Activated CD8-positive, alpha-beta T cell treated with anti-CD3 and anti-CD28 coated beads, Interleukin-2, amount 10 ng/mL, durations not matched to agents 7 days and 5 days (primary cell): ENCODE measurements at regions not wholly inside any gene's neighbourhood (a gene's known extent, or its start where the extent isn't known, plus 50 kb on each side); places are given as distances from the start of the nearest gene placed in this dataset.
"Not testable (repeated sequence)": the region's sequence is repeated elsewhere in the genome, so short reads cannot be mapped to it uniquely, and the experiment has no call there.

Experiments used
- ATAC-seq: fragments of 150-1000 bp; cut with Tn5 transposase; one replicate; pipeline ENCODE4 v1.10.0; 2021; ENCODE audit warnings: moderate library complexity
- CTCF ChIA-PET: fragments of 350-600 bp; sonication (Branson Sonifier 250); formaldehyde crosslinking; loops from one replicate; lab custom pipeline; 2021; ENCODE audit warnings: antibody characterized with exemption; lab: Charles Lee
- POLR2A ChIA-PET: fragments of 350-600 bp; sonication (Branson Sonifier 250); formaldehyde crosslinking; loops from one replicate; lab custom pipeline; 2021; ENCODE audit warnings: antibody characterized with exemption; lab: Charles Lee
- DNase-seq: peaks from one replicate; pipeline ENCODE4 v3.0.0-alpha.2; 2020
- H3K27ac Mint-ChIP-seq: one replicate; pipeline ENCODE4 v1.8.0; 2021; ENCODE audit warnings: mild to moderate bottlenecking, mixed read lengths
- H3K27me3 Mint-ChIP-seq: one replicate; pipeline ENCODE4 v1.8.0; 2021; ENCODE audit warnings: low read depth, mixed read lengths
- H3K36me3 Mint-ChIP-seq: one replicate; pipeline ENCODE4 v1.8.0; 2021; ENCODE audit warnings: low read depth, mixed read lengths
- H3K4me1 Mint-ChIP-seq: one replicate; pipeline ENCODE4 v1.8.0; 2021; ENCODE audit warnings: low read depth, mixed read lengths
- H3K4me3 Mint-ChIP-seq: one replicate; pipeline ENCODE4 v1.8.0; 2021; ENCODE audit warnings: mild to moderate bottlenecking, mixed read lengths
- H3K9me3 Mint-ChIP-seq: one replicate; pipeline ENCODE4 v1.8.0; 2022; ENCODE audit warnings: mixed read lengths; ENCODE audit not compliant: insufficient read depth

- H3K27me3 Mint-ChIP-seq: no peaks in the 10 kb centered on the region
- H3K4me3 Mint-ChIP-seq: no peak overlapping the region
- H3K27ac Mint-ChIP-seq: no peak overlapping the region
- ATAC-seq (no peak), DNase-seq (no peak)
- H3K4me1 Mint-ChIP-seq: no peaks in the 10 kb centered on the region
- POLR2A ChIA-PET: no interaction called here
- no peaks in the 10 kb centered on the region for H3K36me3 Mint-ChIP-seq
- no peaks in the 10 kb centered on the region for H3K9me3 Mint-ChIP-seq
- CTCF ChIA-PET: no interaction called here
Measured at GRCh38 chr16:13823501-13823900, 96.5 kb upstream of the ERCC4 start.

- Mint-ChIP-seq H3K9me3 (no peaks in the 10 kb centered on the region), H3K36me3 (no peaks in the 10 kb centered on the region), H3K4me3 (no peak overlapping the region), H3K4me1 (no peaks in the 10 kb centered on the region), H3K27ac (no peak overlapping the region), H3K27me3 (no peaks in the 10 kb centered on the region)
- ChIA-PET CTCF (no interaction called here), POLR2A (no interaction called here)
- no peak for DNase-seq
- ATAC-seq: no peak
Measured at GRCh38 chr16:13829697-13830299, 90.2 kb upstream of the ERCC4 start.

GRCh38 chr16:13833515-13833914 lies 86.4 kb upstream of the ERCC4 start:
- Mint-ChIP-seq H3K4me1 (no peaks in the 10 kb centered on the region), H3K27me3 (no peaks in the 10 kb centered on the region), H3K27ac (no peak overlapping the region), H3K4me3 (no peak overlapping the region), H3K36me3 (no peaks in the 10 kb centered on the region), H3K9me3 (no peaks in the 10 kb centered on the region)
- no peak for ATAC-seq
- CTCF ChIA-PET: no interaction called here
- no peak for DNase-seq
- POLR2A ChIA-PET: no interaction called here

- Mint-ChIP-seq H3K27ac (no peak overlapping the region), H3K4me3 (no peak overlapping the region), H3K36me3 (no peaks in the 10 kb centered on the region), H3K27me3 (no peaks in the 10 kb centered on the region), H3K4me1 (no peaks in the 10 kb centered on the region), H3K9me3 (no peaks in the 10 kb centered on the region)
- ChIA-PET POLR2A (no interaction called here), CTCF (no interaction called here)
- ATAC-seq (no peak), DNase-seq (no peak)
Measured at GRCh38 chr16:13835387-13835786, 84.6 kb upstream of the ERCC4 start.

GRCh38 chr16:13835935-13836730 lies 83.8 kb upstream of the ERCC4 start:
- Mint-ChIP-seq H3K27ac (no peak overlapping the region), H3K4me1 (no peaks in the 10 kb centered on the region), H3K27me3 (no peaks in the 10 kb centered on the region), H3K9me3 (no peaks in the 10 kb centered on the region), H3K36me3 (no peaks in the 10 kb centered on the region), H3K4me3 (no peak overlapping the region)
- POLR2A ChIA-PET: no interaction called here
- ATAC-seq: no peak
- CTCF ChIA-PET: no interaction called here
- DNase-seq: no peak

GRCh38 chr16:13838401-13839190 lies 81.4 kb upstream of the ERCC4 start:
- Mint-ChIP-seq H3K27me3 (no peaks in the 10 kb centered on the region), H3K4me1 (no peaks in the 10 kb centered on the region), H3K27ac (no peak overlapping the region), H3K9me3 (no peaks in the 10 kb centered on the region), H3K36me3 (no peaks in the 10 kb centered on the region), H3K4me3 (no peak overlapping the region)
- CTCF ChIA-PET: no interaction called here
- POLR2A ChIA-PET: interaction anchor here (1.3 kb wide), 1 partner anchor 21 kb away, joined by 3 read pairs; no protein-coding TSS in a partner anchor
- DNase-seq (no peak), ATAC-seq (no peak)

- DNase-seq (no peak), ATAC-seq (no peak)
- CTCF ChIA-PET: no interaction called here
- Mint-ChIP-seq H3K36me3 (no peaks in the 10 kb centered on the region), H3K27me3 (no peaks in the 10 kb centered on the region), H3K27ac (no peak overlapping the region), H3K4me1 (no peaks in the 10 kb centered on the region), H3K4me3 (no peak overlapping the region), H3K9me3 (no peaks in the 10 kb centered on the region)
- POLR2A ChIA-PET: interaction anchor here (1.3 kb wide), 1 partner anchor 20 kb away, joined by 3 read pairs; no protein-coding TSS in a partner anchor
Measured at GRCh38 chr16:13839577-13839976, 80.4 kb upstream of the ERCC4 start.

GRCh38 chr16:13845232-13845631 lies 74.7 kb upstream of the ERCC4 start:
- no peak overlapping the region for H3K4me3 Mint-ChIP-seq
- no peak overlapping the region for H3K27ac Mint-ChIP-seq
- H3K27me3 Mint-ChIP-seq: no peaks in the 10 kb centered on the region
- ATAC-seq: no peak
- CTCF ChIA-PET: no interaction called here
- POLR2A ChIA-PET: no interaction called here
- no peak for DNase-seq
- H3K36me3 Mint-ChIP-seq: no peaks in the 10 kb centered on the region
- H3K9me3 Mint-ChIP-seq: no peaks in the 10 kb centered on the region
- no peaks in the 10 kb centered on the region for H3K4me1 Mint-ChIP-seq

GRCh38 chr16:13848795-13849194 lies 71.2 kb upstream of the ERCC4 start:
- DNase-seq (no peak), ATAC-seq (no peak)
- Mint-ChIP-seq H3K4me1 (no peaks in the 10 kb centered on the region), H3K36me3 (no peaks in the 10 kb centered on the region), H3K4me3 (no peak overlapping the region), H3K27ac (no peak overlapping the region), H3K27me3 (no peaks in the 10 kb centered on the region), H3K9me3 (no peaks in the 10 kb centered on the region)
- POLR2A ChIA-PET: no interaction called here
- CTCF ChIA-PET: no interaction called here

GRCh38 chr16:13850173-13850572 lies 69.8 kb upstream of the ERCC4 start:
- H3K4me3 Mint-ChIP-seq, H3K36me3 Mint-ChIP-seq, H3K4me1 Mint-ChIP-seq, POLR2A ChIA-PET, H3K27me3 Mint-ChIP-seq, H3K9me3 Mint-ChIP-seq, H3K27ac Mint-ChIP-seq, DNase-seq, ATAC-seq, CTCF ChIA-PET: not testable (repeated sequence)

- Mint-ChIP-seq H3K36me3 (no peaks in the 10 kb centered on the region), H3K9me3 (no peaks in the 10 kb centered on the region), H3K4me3 (no peak overlapping the region), H3K27me3 (peaks cover 3% of the 10 kb centered on the region), H3K27ac (no peak overlapping the region), H3K4me1 (no peaks in the 10 kb centered on the region)
- CTCF ChIA-PET: no interaction called here
- DNase-seq (no peak), ATAC-seq (no peak)
- POLR2A ChIA-PET: no interaction called here
Measured at GRCh38 chr16:13852827-13853226, 67.1 kb upstream of the ERCC4 start.

GRCh38 chr16:13856398-13856797 lies 63.6 kb upstream of the ERCC4 start:
- no peaks in the 10 kb centered on the region for H3K36me3 Mint-ChIP-seq
- H3K9me3 Mint-ChIP-seq: no peaks in the 10 kb centered on the region
- no peak overlapping the region for H3K27ac Mint-ChIP-seq
- ATAC-seq: no peak
- H3K27me3 Mint-ChIP-seq: peaks cover 3% of the 10 kb centered on the region
- POLR2A ChIA-PET: no interaction called here
- no peak for DNase-seq
- CTCF ChIA-PET: no interaction called here
- no peaks in the 10 kb centered on the region for H3K4me1 Mint-ChIP-seq
- H3K4me3 Mint-ChIP-seq: no peak overlapping the region
